Activated CD8-positive, alpha-beta T cell treated with anti-CD3 and anti-CD28 coated beads for 36 hours (primary cell): ENCODE measurements at regions not wholly inside any gene's neighbourhood (a gene's known extent, or its start where the extent isn't known, plus 50 kb on each side); places are given as distances from the start of the nearest gene placed in this dataset.

Experiments used
- ATAC-seq: fragments of 200-7000 bp; cut with Tn5 transposase; one replicate; pipeline ENCODE4 v1.10.0; 2021; ENCODE audit warnings: mild to moderate bottlenecking, moderate library complexity
- CTCF ChIA-PET: fragments of 350-600 bp; sonication (Branson Sonifier 250); formaldehyde crosslinking; loops from one replicate; lab custom pipeline; 2021; ENCODE audit warnings: antibody characterized with exemption; lab: Charles Lee
- POLR2A ChIA-PET: fragments of 350-600 bp; sonication (Branson Sonifier 250); formaldehyde crosslinking; loops from one replicate; lab custom pipeline; 2021; ENCODE audit warnings: antibody characterized with exemption; lab: Charles Lee
- DNase-seq: peaks from one replicate; pipeline ENCODE4 v3.0.0-alpha.2; 2020
- H3K27ac Mint-ChIP-seq: one replicate; pipeline ENCODE4 v1.8.0; 2021; ENCODE audit warnings: mild to moderate bottlenecking, mixed read lengths
- H3K27me3 Mint-ChIP-seq: one replicate; pipeline ENCODE4 v1.8.0; 2021; ENCODE audit warnings: mixed read lengths
- H3K36me3 Mint-ChIP-seq: one replicate; pipeline ENCODE4 v1.8.0; 2021; ENCODE audit warnings: low read depth, mixed read lengths
- H3K4me1 Mint-ChIP-seq: one replicate; pipeline ENCODE4 v1.8.0; 2021; ENCODE audit warnings: low read depth, mixed read lengths
- H3K4me3 Mint-ChIP-seq: one replicate; pipeline ENCODE4 v1.8.0; 2021; ENCODE audit warnings: mild to moderate bottlenecking, moderate library complexity, mixed read lengths
- H3K9me3 Mint-ChIP-seq: one replicate; pipeline ENCODE4 v1.8.0; 2021; ENCODE audit warnings: mixed read lengths
- intact Hi-C: fragments of 100-400 bp; cut with micrococcal nuclease; formaldehyde crosslinking; loops from one replicate; pipeline ENCODE4 v1.10.0; 2022
- TF ChIP-seq, protein P1 (sequence below): fragments of 200-600 bp; IDR thresholded peaks from one replicate; pipeline ENCODE4 v1.8.0; 2022; ENCODE audit warnings: antibody characterized with exemption, mild to moderate bottlenecking

DNA sequence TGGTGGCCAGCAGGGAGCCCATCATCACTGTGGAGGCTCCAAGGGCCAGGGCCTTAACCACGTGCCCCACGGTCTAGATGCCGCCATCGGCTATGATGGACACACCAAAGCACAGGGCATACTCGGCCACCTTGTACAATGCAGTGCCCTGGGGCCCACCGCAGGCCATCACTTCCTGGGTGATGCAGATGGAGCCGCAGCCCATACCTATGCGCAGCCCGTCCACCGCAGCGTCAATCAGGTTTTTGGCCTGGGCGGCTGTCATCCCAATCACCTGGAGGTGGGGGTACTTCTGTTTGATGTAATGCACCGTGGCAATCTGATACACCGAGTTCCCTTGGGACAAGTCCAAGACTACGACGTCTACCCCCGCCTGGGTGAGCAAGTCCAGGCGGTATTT lies 153.3 kb upstream of the ZSWIM2 start:
- TF ChIP-seq, protein P1, sequence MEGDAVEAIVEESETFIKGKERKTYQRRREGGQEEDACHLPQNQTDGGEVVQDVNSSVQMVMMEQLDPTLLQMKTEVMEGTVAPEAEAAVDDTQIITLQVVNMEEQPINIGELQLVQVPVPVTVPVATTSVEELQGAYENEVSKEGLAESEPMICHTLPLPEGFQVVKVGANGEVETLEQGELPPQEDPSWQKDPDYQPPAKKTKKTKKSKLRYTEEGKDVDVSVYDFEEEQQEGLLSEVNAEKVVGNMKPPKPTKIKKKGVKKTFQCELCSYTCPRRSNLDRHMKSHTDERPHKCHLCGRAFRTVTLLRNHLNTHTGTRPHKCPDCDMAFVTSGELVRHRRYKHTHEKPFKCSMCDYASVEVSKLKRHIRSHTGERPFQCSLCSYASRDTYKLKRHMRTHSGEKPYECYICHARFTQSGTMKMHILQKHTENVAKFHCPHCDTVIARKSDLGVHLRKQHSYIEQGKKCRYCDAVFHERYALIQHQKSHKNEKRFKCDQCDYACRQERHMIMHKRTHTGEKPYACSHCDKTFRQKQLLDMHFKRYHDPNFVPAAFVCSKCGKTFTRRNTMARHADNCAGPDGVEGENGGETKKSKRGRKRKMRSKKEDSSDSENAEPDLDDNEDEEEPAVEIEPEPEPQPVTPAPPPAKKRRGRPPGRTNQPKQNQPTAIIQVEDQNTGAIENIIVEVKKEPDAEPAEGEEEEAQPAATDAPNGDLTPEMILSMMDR, result no peak
- no peak overlapping the region for H3K27ac Mint-ChIP-seq
- no peaks in the 10 kb centered on the region for H3K36me3 Mint-ChIP-seq
- H3K4me1 Mint-ChIP-seq, result no peaks in the 10 kb centered on the region
- intact Hi-C loops, result no loop called here
- ATAC-seq (no peak), DNase-seq (no peak)
- ChIA-PET CTCF (no interaction called here), POLR2A (interaction anchor here (0.9 kb wide), 1 partner anchor 9 kb away, joined by 3 read pairs; no protein-coding TSS in a partner anchor)
- H3K27me3 Mint-ChIP-seq, result peaks cover 2% of the 10 kb centered on the region
- no peaks in the 10 kb centered on the region for H3K9me3 Mint-ChIP-seq
- no peak overlapping the region for H3K4me3 Mint-ChIP-seq

- H3K36me3 Mint-ChIP-seq, result no peaks in the 10 kb centered on the region
- ChIA-PET CTCF (no interaction called here), POLR2A (no interaction called here)
- H3K4me3 Mint-ChIP-seq, result no peak overlapping the region
- H3K27ac Mint-ChIP-seq, result no peak overlapping the region
- no peak for DNase-seq
- no peaks in the 10 kb centered on the region for H3K9me3 Mint-ChIP-seq
- TF ChIP-seq, protein P1, result no peak
- H3K4me1 Mint-ChIP-seq, result no peaks in the 10 kb centered on the region
- H3K27me3 Mint-ChIP-seq, result peaks cover 2% of the 10 kb centered on the region
- ATAC-seq, result no peak
- intact Hi-C loops, result no loop called here
Measured at GRCh38 chr2:187001248-187001647, 152.3 kb upstream of the ZSWIM2 start.

DNA sequence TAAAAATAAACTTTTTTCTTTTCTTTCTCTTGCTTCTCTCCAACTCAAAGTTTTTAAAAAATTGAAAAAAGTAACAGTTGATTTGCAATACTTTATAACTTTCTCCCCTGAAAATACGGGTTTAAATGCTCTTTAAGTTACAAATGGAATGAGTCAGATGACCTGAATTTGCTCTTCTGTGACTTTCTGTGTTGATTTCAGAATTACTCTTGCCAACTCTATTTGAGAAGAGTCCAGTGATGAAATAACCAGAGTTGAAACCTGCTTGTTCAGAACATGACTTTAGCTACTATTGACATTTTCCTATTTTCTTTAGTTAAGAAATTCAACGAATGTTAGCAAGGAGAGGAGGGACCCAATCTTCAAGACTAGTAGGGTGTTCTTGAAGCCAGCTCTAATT lies 146.1 kb upstream of the ZSWIM2 start:
- DNase-seq (no peak), ATAC-seq (no peak)
- Mint-ChIP-seq H3K27me3 (no peaks in the 10 kb centered on the region), H3K4me1 (no peaks in the 10 kb centered on the region), H3K27ac (no peak overlapping the region), H3K4me3 (no peak overlapping the region), H3K36me3 (no peaks in the 10 kb centered on the region), H3K9me3 (no peaks in the 10 kb centered on the region)
- ChIA-PET POLR2A (no interaction called here), CTCF (no interaction called here)
- TF ChIP-seq, protein P1, result no peak
- intact Hi-C loops, result no loop called here

DNA sequence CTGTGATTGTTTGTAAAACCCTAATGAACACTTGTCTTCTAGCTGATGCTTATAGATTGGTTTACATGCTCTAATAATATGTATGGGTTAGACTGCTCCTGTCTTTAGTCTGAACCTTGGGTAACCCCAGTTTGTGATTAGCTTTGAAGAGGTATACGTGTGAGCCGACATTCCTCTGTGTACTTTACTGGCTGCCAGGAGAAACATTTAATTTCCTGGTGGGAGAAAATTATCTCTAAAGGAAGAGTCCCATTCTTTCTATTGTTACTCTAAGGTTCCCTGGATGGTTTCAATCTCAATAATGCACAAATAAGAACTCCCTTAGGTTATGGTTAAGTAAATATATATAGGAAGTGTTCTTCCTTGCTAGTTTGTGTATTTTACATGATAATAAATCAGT lies 143.6 kb upstream of the ZSWIM2 start:
- CTCF ChIA-PET, result no interaction called here
- H3K4me3 Mint-ChIP-seq, result no peak overlapping the region
- no peaks in the 10 kb centered on the region for H3K36me3 Mint-ChIP-seq
- intact Hi-C loops, result no loop called here
- ATAC-seq (no peak), DNase-seq (no peak)
- no peaks in the 10 kb centered on the region for H3K4me1 Mint-ChIP-seq
- POLR2A ChIA-PET, result no interaction called here
- no peaks in the 10 kb centered on the region for H3K27me3 Mint-ChIP-seq
- no peak overlapping the region for H3K27ac Mint-ChIP-seq
- TF ChIP-seq, protein P1, result no peak
- no peaks in the 10 kb centered on the region for H3K9me3 Mint-ChIP-seq

DNA sequence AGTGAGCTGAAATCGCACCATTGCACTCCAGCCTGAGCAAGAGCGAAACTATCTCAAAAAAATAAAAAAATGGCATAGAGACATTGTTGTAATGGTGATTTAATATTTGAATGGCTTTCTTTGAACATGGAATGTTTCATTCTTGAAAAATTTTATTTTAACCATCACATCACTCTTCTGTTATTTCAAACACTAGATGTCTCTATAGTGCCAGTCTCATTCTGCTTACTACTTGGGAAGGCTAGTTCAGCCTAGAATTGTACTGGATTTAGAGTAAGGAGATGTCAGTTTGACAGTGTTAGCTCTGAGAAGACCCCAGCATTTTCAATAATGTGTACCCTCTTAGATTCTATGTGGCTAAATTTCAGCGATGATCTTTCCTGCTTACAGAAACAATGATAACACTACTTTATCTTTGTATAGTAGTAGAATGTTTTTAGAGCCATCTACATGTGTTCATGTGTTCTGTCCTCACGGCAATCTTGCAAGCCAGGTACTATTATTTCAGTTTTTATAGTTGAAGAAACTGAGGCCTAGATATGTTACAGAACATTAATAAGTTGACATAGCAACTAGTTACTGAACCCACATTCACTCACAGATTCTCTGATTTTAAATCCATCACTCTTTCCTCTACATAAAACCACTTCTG lies 142.9 kb upstream of the ZSWIM2 start:
- TF ChIP-seq, protein P1, result no peak
- no peak overlapping the region for H3K4me3 Mint-ChIP-seq
- DNase-seq (no peak), ATAC-seq (no peak)
- no peak overlapping the region for H3K27ac Mint-ChIP-seq
- POLR2A ChIA-PET, result no interaction called here
- H3K9me3 Mint-ChIP-seq, result no peaks in the 10 kb centered on the region
- CTCF ChIA-PET, result no interaction called here
- no peaks in the 10 kb centered on the region for H3K4me1 Mint-ChIP-seq
- no peaks in the 10 kb centered on the region for H3K36me3 Mint-ChIP-seq
- intact Hi-C loops, result no loop called here
- H3K27me3 Mint-ChIP-seq, result no peaks in the 10 kb centered on the region
